Endothelial cell of umbilical vein (primary cell): ENCODE measurements at regions not wholly inside any gene's neighbourhood (a gene's known extent, or its start where the extent isn't known, plus 50 kb on each side); places are given as distances from the start of the nearest gene placed in this dataset.

Experiments
- BruUV-seq: library from RNA; stranded (reverse); fragments of 400-500 nt; replicated peaks from 2 replicates; lab custom pipeline; 2021; lab: Mats Ljungman, UMichigan
- CTCF ChIA-PET: fragments of 300-600, 350-600 bp; sonication (Branson Sonifier 250); formaldehyde crosslinking; loops from one replicate; lab custom pipeline; 2021; ENCODE audit warnings: antibody characterized with exemption, inconsistent platforms; lab: Charles Lee
- POLR2A ChIA-PET: fragments of 300-600, 350-600 bp; sonication (Branson Sonifier 250); formaldehyde crosslinking; loops from one replicate; lab custom pipeline; 2021; ENCODE audit warnings: antibody characterized with exemption, inconsistent platforms; lab: Charles Lee
- DNase-seq: peaks from one replicate; pipeline ENCODE4 v3.0.0-alpha.2; 2011; ENCODE audit warnings: low read depth, low spot score
- FAIRE-seq: peaks from 2 replicates; lab custom pipeline; 2011; peaks lifted over from hg19 to GRCh38; lab: Jason Lieb, UNC
- H2AFZ ChIP-seq: 2 replicates; pipeline ENCODE4 v1.6.0; 2012; ENCODE audit warnings: low read depth, low read length, control low read depth, inconsistent platforms
- H3K27ac ChIP-seq: 2 replicates; pipeline ENCODE4 v1.5.1; 2011; ENCODE audit warnings: low read depth, mild to moderate bottlenecking, control low read depth, low read length, moderate library complexity; ENCODE audit not compliant: insufficient read depth
- H3K27me3 ChIP-seq, 2 experiments: 2 replicates each; pipeline versions ENCODE4 v1.6.0 to v1.6.1; 2011; ENCODE audit warnings: low read length in 2 of 2, mixed read lengths in 1 of 2; ENCODE audit not compliant: control insufficient read depth in 2 of 2, insufficient read depth in 2 of 2
- H3K36me3 ChIP-seq, 2 experiments: 2 replicates in 1 of 2; 3 replicates in 1 of 2; pipeline ENCODE4 v1.5.1; 2011; ENCODE audit warnings: low read length in 2 of 2, mild to moderate bottlenecking in 1 of 2, moderate library complexity in 1 of 2; ENCODE audit not compliant: control insufficient read depth in 2 of 2, insufficient read depth in 2 of 2; ENCODE audit errors: extremely low read depth in 1 of 2
- H3K4me1 ChIP-seq: 3 replicates; pipeline ENCODE4 v1.5.1; 2011; ENCODE audit warnings: mild to moderate bottlenecking, low read length; ENCODE audit not compliant: control insufficient read depth, insufficient read depth; ENCODE audit errors: extremely low read depth
- H3K4me2 ChIP-seq: 2 replicates; pipeline ENCODE4 v1.6.1; 2011; ENCODE audit warnings: low read length, control low read depth, mixed read lengths; ENCODE audit not compliant: insufficient read depth
- H3K4me3 ChIP-seq, 3 experiments: fragments of 200-600 bp in 1 of 3; sonication (generic), shearing (Covaris generic) in 1 of 3; replicated peaks in 1 of 3; 2 replicates each; pipeline ENCODE4 v1.5.1; 2011 to 2016; ENCODE audit warnings: control low read depth in 3 of 3, low read length in 3 of 3, mild to moderate bottlenecking in 2 of 3, inconsistent platforms in 1 of 3, low read depth in 1 of 3, moderate library complexity in 1 of 3; ENCODE audit not compliant: insufficient read depth in 1 of 3
- H3K79me2 ChIP-seq: 2 replicates; pipeline ENCODE4 v1.6.0; 2012; ENCODE audit warnings: low read length, inconsistent platforms; ENCODE audit not compliant: control insufficient read depth, insufficient read depth
- H3K9ac ChIP-seq: replicated peaks from 2 replicates; pipeline ENCODE3; 2011; ENCODE audit warnings: low read length, control low read depth; ENCODE audit not compliant: insufficient read depth; ENCODE audit errors: extremely low read depth
- H3K9me1 ChIP-seq: replicated peaks from 3 replicates; pipeline ENCODE4 v1.6.0; 2011; ENCODE audit warnings: mild to moderate bottlenecking, low read length; ENCODE audit not compliant: control insufficient read depth, insufficient read depth; ENCODE audit errors: extremely low read depth
- H3K9me3 ChIP-seq: replicated peaks from 2 replicates; pipeline ENCODE4 v1.5.1; 2012; ENCODE audit warnings: low read length, inconsistent platforms; ENCODE audit not compliant: control insufficient read depth, insufficient read depth
- H4K20me1 ChIP-seq: replicated peaks from 2 replicates; pipeline ENCODE3; 2011; ENCODE audit warnings: mild to moderate bottlenecking, low read length; ENCODE audit not compliant: control insufficient read depth, insufficient read depth; ENCODE audit errors: extremely low read depth
- EZH2 ChIP-seq: IDR thresholded peaks from 2 replicates; pipeline ENCODE4 v1.6.1; 2012; ENCODE audit warnings: borderline replicate concordance, low read depth, mild to moderate bottlenecking, moderate library complexity, low read length, inconsistent platforms; ENCODE audit not compliant: severe bottlenecking
- FOS ChIP-seq: IDR thresholded peaks from 2 replicates; pipeline ENCODE4 v1.6.1; 2011; ENCODE audit warnings: mild to moderate bottlenecking, low read length, moderate library complexity, borderline replicate concordance; ENCODE audit not compliant: insufficient read depth
- GATA2 ChIP-seq: IDR thresholded peaks from 2 replicates; pipeline ENCODE4 v1.7.0; 2011; ENCODE audit warnings: low read depth, mild to moderate bottlenecking, moderate library complexity, mixed read lengths, low read length; ENCODE audit not compliant: insufficient read length, insufficient read depth
- JUN ChIP-seq: IDR thresholded peaks from 2 replicates; pipeline ENCODE4 v1.6.1; 2011; ENCODE audit warnings: borderline replicate concordance, low read depth; ENCODE audit not compliant: insufficient read length, insufficient read depth
- MYC ChIP-seq: IDR thresholded peaks from one replicate; pipeline ENCODE4 v1.6.1; 2011; ENCODE audit warnings: mild to moderate bottlenecking, low read depth, low read length
- POLR2A ChIP-seq: IDR thresholded peaks from 2 replicates; pipeline ENCODE4 v1.6.1; 2012; ENCODE audit warnings: low read depth, mild to moderate bottlenecking, control low read depth, low read length
- POLR2AphosphoS5 ChIP-seq: IDR thresholded peaks from 2 replicates; pipeline ENCODE4 v1.6.1; 2012; ENCODE audit warnings: low read depth, mild to moderate bottlenecking, control low read depth, low read length, moderate library complexity; ENCODE audit not compliant: insufficient read depth
- dilution Hi-C: fragments of 300-500 bp; cut with MboI; formaldehyde crosslinking; loops from one replicate; pipeline ENCODE4 v1.15.0; 2019; ENCODE audit warnings: low sequenced_read_pairs; ENCODE audit not compliant: extremely low pct_ligation_motif_present
- intact Hi-C: fragments of 100-400 bp; cut with micrococcal nuclease; formaldehyde crosslinking; loops from one replicate; pipeline ENCODE4 v1.10.0; 2022
- TF ChIP-seq, protein P1 (sequence below): IDR thresholded peaks from 2 replicates; pipeline ENCODE4 v1.6.1; 2011; ENCODE audit not compliant: insufficient read depth, insufficient read length
- TF ChIP-seq, protein P2 (sequence below), 2 donors: IDR thresholded peaks; 1 replicate in 1 of 2; 2 replicates in 1 of 2; pipeline ENCODE4 v1.5.1; 2011; ENCODE audit warnings: low read length in 2 of 2, mild to moderate bottlenecking in 2 of 2, moderate library complexity in 2 of 2, control low read depth in 1 of 2, inconsistent platforms in 1 of 2, low read depth in 1 of 2; ENCODE audit not compliant: insufficient read depth in 1 of 2; ENCODE audit errors: extremely low read depth in 1 of 2

DNA sequence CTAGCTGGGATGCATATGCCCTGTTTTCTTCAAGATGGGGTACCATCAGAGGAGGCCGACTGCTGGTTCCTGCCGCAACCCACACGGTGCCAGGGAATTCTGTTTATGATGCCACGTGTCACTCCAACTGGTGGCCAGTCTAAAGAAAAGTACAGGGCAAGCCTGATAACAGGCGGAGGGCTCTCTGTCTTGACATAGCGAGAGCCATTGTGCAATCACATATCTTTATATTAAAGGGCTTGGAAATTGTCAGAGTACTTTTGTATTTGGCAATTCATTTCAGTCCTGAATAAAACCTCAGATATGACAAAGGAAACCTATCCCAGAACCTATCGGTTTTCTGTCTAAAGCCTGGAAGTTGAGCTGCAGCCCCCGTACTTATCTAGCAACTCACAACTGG is 768.4 kb downstream of the TDRD15 start:
- Histone ChIP-seq H3K9ac (no peak overlapping the region), H4K20me1 (no peaks in the 10 kb centered on the region), H3K27ac (no peak overlapping the region), H3K4me3 (no peak overlapping the region), H3K9me3 (peaks cover 5% of the 10 kb centered on the region), H3K36me3 (no peaks in the 10 kb centered on the region), H3K9me1 (no peaks in the 10 kb centered on the region), H3K79me2 (no peaks in the 10 kb centered on the region), H3K4me2 (no peak overlapping the region), H2AFZ (no peak overlapping the region), H3K27me3 (no peaks in the 10 kb centered on the region), H3K4me1 (no peaks in the 10 kb centered on the region)
- CTCF ChIA-PET, result no interaction called here
- no peak for DNase-seq
- BruUV-seq, result no TSS peak
- dilution Hi-C loops (no loop called here), intact Hi-C loops (no loop called here)
- no peak for FAIRE-seq
- POLR2A ChIA-PET, result no interaction called here
- TF ChIP-seq MYC (no peak), JUN (no peak), POLR2AphosphoS5 (no peak), POLR2A (no peak), EZH2 (no peak), FOS (no peak), GATA2 (no peak)
- TF ChIP-seq, protein P1, sequence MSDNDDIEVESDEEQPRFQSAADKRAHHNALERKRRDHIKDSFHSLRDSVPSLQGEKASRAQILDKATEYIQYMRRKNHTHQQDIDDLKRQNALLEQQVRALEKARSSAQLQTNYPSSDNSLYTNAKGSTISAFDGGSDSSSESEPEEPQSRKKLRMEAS, result no peak
- TF ChIP-seq, protein P2, sequence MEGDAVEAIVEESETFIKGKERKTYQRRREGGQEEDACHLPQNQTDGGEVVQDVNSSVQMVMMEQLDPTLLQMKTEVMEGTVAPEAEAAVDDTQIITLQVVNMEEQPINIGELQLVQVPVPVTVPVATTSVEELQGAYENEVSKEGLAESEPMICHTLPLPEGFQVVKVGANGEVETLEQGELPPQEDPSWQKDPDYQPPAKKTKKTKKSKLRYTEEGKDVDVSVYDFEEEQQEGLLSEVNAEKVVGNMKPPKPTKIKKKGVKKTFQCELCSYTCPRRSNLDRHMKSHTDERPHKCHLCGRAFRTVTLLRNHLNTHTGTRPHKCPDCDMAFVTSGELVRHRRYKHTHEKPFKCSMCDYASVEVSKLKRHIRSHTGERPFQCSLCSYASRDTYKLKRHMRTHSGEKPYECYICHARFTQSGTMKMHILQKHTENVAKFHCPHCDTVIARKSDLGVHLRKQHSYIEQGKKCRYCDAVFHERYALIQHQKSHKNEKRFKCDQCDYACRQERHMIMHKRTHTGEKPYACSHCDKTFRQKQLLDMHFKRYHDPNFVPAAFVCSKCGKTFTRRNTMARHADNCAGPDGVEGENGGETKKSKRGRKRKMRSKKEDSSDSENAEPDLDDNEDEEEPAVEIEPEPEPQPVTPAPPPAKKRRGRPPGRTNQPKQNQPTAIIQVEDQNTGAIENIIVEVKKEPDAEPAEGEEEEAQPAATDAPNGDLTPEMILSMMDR (IDR thresholded peaks at IDR 0.05; ENCODE audit: extremely low read depth in 1 of 2, insufficient read depth in 1 of 2, low read depth in 1 of 2, low read length in 2 of 2), result no peak
